Muscle layer of colon (tissue), 2 donors: ENCODE measurements at regions not wholly inside any gene's neighbourhood (a gene's known extent, or its start where the extent isn't known, plus 50 kb on each side); places are given as distances from the start of the nearest gene placed in this dataset.

Source experiments
- H3K27ac ChIP-seq: one replicate; pipeline ENCODE4 v1.7.0; 2013; ENCODE audit warnings: low read depth, mild to moderate bottlenecking, low read length, moderate library complexity
- H3K27me3 ChIP-seq, 2 donors: one replicate each; pipeline ENCODE4 v1.7.0; 2013; ENCODE audit warnings: low read length in 2 of 2, mild to moderate bottlenecking in 2 of 2; ENCODE audit not compliant: insufficient read depth in 2 of 2, control insufficient read depth in 1 of 2
- H3K36me3 ChIP-seq: one replicate; pipeline ENCODE4 v1.7.0; 2013; ENCODE audit warnings: mild to moderate bottlenecking, low read length; ENCODE audit not compliant: insufficient read depth
- H3K4me1 ChIP-seq: one replicate; pipeline ENCODE4 v1.7.0; 2013; ENCODE audit warnings: mild to moderate bottlenecking, low read length; ENCODE audit not compliant: insufficient read depth
- H3K4me3 ChIP-seq, 2 donors: one replicate each; pipeline ENCODE4 v1.7.0; 2013; ENCODE audit warnings: low read length in 2 of 2, low read depth in 1 of 2, mild to moderate bottlenecking in 1 of 2, moderate library complexity in 1 of 2
- H3K9ac ChIP-seq: one replicate; pipeline ENCODE4 v1.7.0; 2013; ENCODE audit warnings: low read length
- H3K9me3 ChIP-seq: one replicate; pipeline ENCODE4 v1.7.0; 2013; ENCODE audit warnings: mild to moderate bottlenecking, low read length
- donor health status: abdominal sarcoma.
- donor health status: Adenocarcinoma of cecum.

- Histone ChIP-seq H3K27ac (no peak overlapping the region), H3K4me1 (peaks cover 40% of the 10 kb centered on the region), H3K4me3 (no peak overlapping the region)
Measured at GRCh38 chr2:207282916-207283315, 117.2 kb upstream of the KLF7 start.

GRCh38 chr2:207283356-207283755, 117.6 kb upstream of the KLF7 start:
- H3K4me3 ChIP-seq = no peak overlapping the region
- H3K9me3 ChIP-seq = no peaks in the 10 kb centered on the region
- H3K27ac ChIP-seq = no peak overlapping the region
- no peaks in the 10 kb centered on the region for H3K36me3 ChIP-seq
- H3K9ac ChIP-seq = no peak overlapping the region
- H3K4me1 ChIP-seq = peaks cover 40% of the 10 kb centered on the region
- no peaks in the 10 kb centered on the region for H3K27me3 ChIP-seq

More at GRCh38 chr2:207282916-207283315, 117.2 kb upstream of the KLF7 start:
- Histone ChIP-seq H3K36me3 (no peaks in the 10 kb centered on the region), H3K9ac (no peak overlapping the region), H3K9me3 (no peaks in the 10 kb centered on the region), H3K27me3 (no peaks in the 10 kb centered on the region)

GRCh38 chr2:207284556-207285472, 119.1 kb upstream of the KLF7 start:
- no peak overlapping the region for H3K27ac ChIP-seq
- H3K9ac ChIP-seq = no peak overlapping the region
- H3K27me3 ChIP-seq = no peaks in the 10 kb centered on the region
- no peaks in the 10 kb centered on the region for H3K36me3 ChIP-seq
- no peaks in the 10 kb centered on the region for H3K9me3 ChIP-seq
- H3K4me3 ChIP-seq = no peak overlapping the region
- H3K4me1 ChIP-seq = peaks cover 40% of the 10 kb centered on the region

GRCh38 chr2:207285473-207285815, 119.7 kb upstream of the KLF7 start:
- Histone ChIP-seq H3K36me3 (no peaks in the 10 kb centered on the region), H3K9ac (no peak overlapping the region), H3K4me1 (peaks cover 40% of the 10 kb centered on the region), H3K27me3 (no peaks in the 10 kb centered on the region), H3K4me3 (no peak overlapping the region), H3K27ac (no peak overlapping the region), H3K9me3 (no peaks in the 10 kb centered on the region)

GRCh38 chr2:207286106-207286505, 120.4 kb upstream of the KLF7 start:
- Histone ChIP-seq H3K36me3 (no peaks in the 10 kb centered on the region), H3K27me3 (no peaks in the 10 kb centered on the region), H3K27ac (peak overlapping the region; percentile 36), H3K9me3 (no peaks in the 10 kb centered on the region), H3K4me1 (peaks cover 40% of the 10 kb centered on the region), H3K4me3 (no peak overlapping the region), H3K9ac (no peak overlapping the region)

- H3K9ac ChIP-seq = no peak overlapping the region
- H3K9me3 ChIP-seq = no peaks in the 10 kb centered on the region
- H3K4me3 ChIP-seq = no peak overlapping the region
- no peaks in the 10 kb centered on the region for H3K27me3 ChIP-seq
- H3K27ac ChIP-seq = no peak overlapping the region
- H3K36me3 ChIP-seq = no peaks in the 10 kb centered on the region
- H3K4me1 ChIP-seq = peaks cover 29% of the 10 kb centered on the region
Measured at GRCh38 chr2:207288628-207289027, 122.9 kb upstream of the KLF7 start.

GRCh38 chr2:207289295-207290018, 123.7 kb upstream of the KLF7 start:
- no peak overlapping the region for H3K9ac ChIP-seq
- H3K36me3 ChIP-seq = no peaks in the 10 kb centered on the region
- H3K27ac ChIP-seq = no peak overlapping the region
- peaks cover 24% of the 10 kb centered on the region for H3K4me1 ChIP-seq
- H3K4me3 ChIP-seq = no peak overlapping the region
- no peaks in the 10 kb centered on the region for H3K9me3 ChIP-seq
- no peaks in the 10 kb centered on the region for H3K27me3 ChIP-seq

- no peaks in the 10 kb centered on the region for H3K9me3 ChIP-seq
- H3K9ac ChIP-seq = no peak overlapping the region
- no peak overlapping the region for H3K4me3 ChIP-seq
- H3K4me1 ChIP-seq = peaks cover 9% of the 10 kb centered on the region
- H3K36me3 ChIP-seq = no peaks in the 10 kb centered on the region
- no peaks in the 10 kb centered on the region for H3K27me3 ChIP-seq
- H3K27ac ChIP-seq = no peak overlapping the region
Measured at GRCh38 chr2:207290833-207291624, 125.3 kb upstream of the KLF7 start.

GRCh38 chr2:207291625-207292252, 126.0 kb upstream of the KLF7 start:
- peaks cover 2% of the 10 kb centered on the region for H3K4me1 ChIP-seq
- H3K36me3 ChIP-seq = no peaks in the 10 kb centered on the region
- no peak overlapping the region for H3K4me3 ChIP-seq
- H3K27me3 ChIP-seq = no peaks in the 10 kb centered on the region
- H3K27ac ChIP-seq = no peak overlapping the region
- no peak overlapping the region for H3K9ac ChIP-seq
- H3K9me3 ChIP-seq = no peaks in the 10 kb centered on the region

GRCh38 chr2:207296265-207296948, 130.7 kb upstream of the KLF7 start:
- Histone ChIP-seq H3K27ac (no peak overlapping the region), H3K27me3 (no peaks in the 10 kb centered on the region), H3K4me1 (no peaks in the 10 kb centered on the region), H3K36me3 (no peaks in the 10 kb centered on the region), H3K4me3 (no peak overlapping the region), H3K9me3 (no peaks in the 10 kb centered on the region), H3K9ac (no peak overlapping the region)
